ENCODE measurements at regions not wholly inside any gene's neighbourhood (a gene's known extent, or its start where the extent isn't known, plus 50 kb on each side); places are given as distances from the start of the nearest gene placed in this dataset.
"Not testable (repeated sequence)": the region's sequence is repeated elsewhere in the genome, so short reads cannot be mapped to it uniquely, and the experiment has no call there.

GRCh38 chr6:170005665-170006064, 254.2 kb downstream of the ERMARD start:
- no peak for TF ChIP-seq CTCF (conservative IDR thresholded peaks at IDR 0.05)
- no peak overlapping the region for H3K27ac ChIP-seq

DNA sequence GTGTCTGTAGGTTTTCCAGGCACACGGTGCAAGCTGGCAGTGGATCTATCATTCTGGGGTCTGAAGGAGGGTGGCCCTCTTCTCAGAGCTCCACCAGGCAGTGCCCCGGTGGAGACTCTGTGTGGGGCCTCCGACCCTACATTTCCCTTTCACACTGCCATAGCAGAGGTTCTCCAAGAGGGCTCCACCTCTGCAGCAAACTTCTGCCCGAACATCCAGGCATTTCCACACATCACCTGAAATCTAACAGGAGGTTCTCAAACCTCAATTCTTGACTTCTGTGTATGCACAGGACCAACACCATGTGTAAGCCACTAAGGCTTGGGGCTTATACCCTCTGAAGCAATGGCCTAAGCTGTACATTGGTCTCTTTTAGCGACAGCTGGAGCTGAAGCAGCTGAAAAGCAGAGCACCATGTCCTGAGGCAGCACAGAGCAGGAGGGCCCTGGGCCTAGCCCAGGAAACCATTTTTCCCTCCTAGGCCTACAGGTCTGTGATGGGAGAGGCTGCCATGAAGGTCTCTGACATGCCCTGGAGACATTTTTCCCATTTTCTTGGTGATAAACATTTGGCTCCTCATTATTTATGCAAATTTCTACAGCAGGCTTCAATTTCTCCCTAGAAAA, 253.3 kb downstream of the ERMARD start:
- no peak overlapping the region for H3K27ac ChIP-seq
- TF ChIP-seq CTCF (conservative IDR thresholded peaks at IDR 0.05): no peak

- H3K27ac ChIP-seq: no peak overlapping the region
- no peak for TF ChIP-seq CTCF (conservative IDR thresholded peaks at IDR 0.05)
Measured at GRCh38 chr6:170003451-170004160, 252.2 kb downstream of the ERMARD start.

DNA sequence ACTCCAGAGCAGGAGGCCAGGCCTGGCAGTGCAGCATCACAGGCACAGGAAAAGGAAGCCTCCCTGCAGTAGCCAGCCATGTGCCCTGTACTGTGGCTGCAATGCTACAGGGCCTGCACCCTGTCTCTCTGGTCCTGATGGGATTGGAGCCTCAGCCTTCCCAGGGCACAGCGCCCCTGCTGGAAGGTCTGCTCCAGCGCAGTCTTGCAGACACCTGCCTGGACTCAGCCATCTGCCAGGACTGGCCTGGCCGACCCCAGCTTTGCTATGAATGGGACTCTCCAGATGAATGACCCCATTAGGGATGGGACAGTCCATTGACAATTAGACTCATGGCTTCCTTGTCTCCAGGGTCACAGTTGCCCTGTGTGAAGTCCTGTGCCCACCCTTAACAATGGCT, 251.6 kb downstream of the ERMARD start:
- TF ChIP-seq CTCF (conservative IDR thresholded peaks at IDR 0.05): no peak
- no peak overlapping the region for H3K27ac ChIP-seq

GRCh38 chr6:170001782-170002181, 250.4 kb downstream of the ERMARD start:
- H3K27ac ChIP-seq: not testable (repeated sequence)

- no peak for TF ChIP-seq CTCF (conservative IDR thresholded peaks at IDR 0.05)
- no peak overlapping the region for H3K27ac ChIP-seq
Measured at GRCh38 chr6:170000071-170000843, 248.8 kb downstream of the ERMARD start.

GRCh38 chr6:169999367-169999766, 247.9 kb downstream of the ERMARD start:
- no peak overlapping the region for H3K27ac ChIP-seq
- TF ChIP-seq CTCF (conservative IDR thresholded peaks at IDR 0.05): no peak
